ENCODE measurements at regions not wholly inside any gene's neighbourhood (a gene's known extent, or its start where the extent isn't known, plus 50 kb on each side); places are given as distances from the start of the nearest gene placed in this dataset.

GRCh38 chr4:15340902-15341732, 86.7 kb upstream of the C1QTNF7 start:
- no peak for DNase-seq

DNA sequence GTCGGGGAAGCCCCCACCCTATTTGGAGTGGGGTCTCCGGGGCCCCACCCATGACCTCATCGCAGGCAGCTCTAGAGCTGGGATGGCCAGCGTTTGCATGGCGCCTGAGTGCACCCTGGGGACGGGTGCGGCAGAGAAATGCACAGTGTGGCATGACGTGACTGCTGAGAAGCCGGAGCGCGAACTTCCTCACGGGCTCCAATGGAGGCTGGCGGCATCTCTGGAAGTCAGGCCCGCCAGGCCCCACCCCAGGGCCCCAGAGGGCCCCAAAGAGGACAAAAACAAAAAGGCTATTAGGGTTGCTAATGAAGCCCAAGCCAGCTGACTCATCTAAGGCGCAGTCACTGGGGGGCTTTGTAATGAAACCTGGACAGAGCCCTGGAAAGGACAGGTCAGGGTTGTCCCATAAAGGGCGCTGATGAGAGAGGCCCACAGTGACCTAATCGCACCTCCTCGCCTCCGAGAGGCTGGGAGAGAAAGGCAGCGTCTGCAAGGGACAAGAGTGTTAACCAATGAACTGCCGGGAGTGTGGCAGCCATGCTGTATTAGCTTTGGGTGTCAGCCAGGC, 86.0 kb upstream of the C1QTNF7 start:
- no peak for DNase-seq

DNA sequence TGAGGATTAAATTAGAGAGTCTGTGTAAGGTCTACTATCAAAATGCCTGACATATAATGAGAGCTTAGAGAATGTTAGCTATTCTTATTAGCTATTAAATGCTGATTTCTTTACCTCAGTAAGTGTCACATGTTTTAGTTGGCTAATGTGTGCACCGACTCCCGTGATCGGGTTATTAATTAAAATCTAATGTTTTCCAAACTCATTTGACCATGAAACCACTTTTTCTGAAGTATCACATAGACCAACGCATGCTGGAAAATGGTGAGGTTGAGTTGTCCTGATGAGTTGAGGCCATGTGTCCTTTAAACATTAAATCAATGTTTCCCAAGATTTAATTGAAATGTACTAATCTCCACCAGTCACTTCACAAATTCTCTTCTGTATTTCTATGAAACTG, 84.8 kb upstream of the C1QTNF7 start:
- DNase-seq, result no peak

DNA sequence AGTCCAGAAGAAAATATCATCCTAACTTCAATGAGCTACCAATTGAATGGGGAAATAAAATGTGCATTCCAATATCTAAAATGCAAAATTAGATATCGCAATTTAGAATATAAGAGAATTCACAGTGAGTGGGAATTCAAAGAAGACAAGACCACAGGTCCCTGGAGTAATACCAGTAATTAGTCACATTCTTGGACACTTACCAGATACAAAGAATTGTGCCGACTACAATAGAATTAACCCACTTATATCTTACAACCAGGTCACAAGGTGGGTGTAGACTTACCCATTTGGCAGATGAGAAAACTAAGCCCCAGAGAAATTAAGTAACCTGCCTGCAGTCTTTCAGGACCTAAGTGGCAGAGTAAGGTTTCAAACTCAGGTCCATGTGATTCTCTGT, 84.3 kb upstream of the C1QTNF7 start:
- no peak for DNase-seq

DNA sequence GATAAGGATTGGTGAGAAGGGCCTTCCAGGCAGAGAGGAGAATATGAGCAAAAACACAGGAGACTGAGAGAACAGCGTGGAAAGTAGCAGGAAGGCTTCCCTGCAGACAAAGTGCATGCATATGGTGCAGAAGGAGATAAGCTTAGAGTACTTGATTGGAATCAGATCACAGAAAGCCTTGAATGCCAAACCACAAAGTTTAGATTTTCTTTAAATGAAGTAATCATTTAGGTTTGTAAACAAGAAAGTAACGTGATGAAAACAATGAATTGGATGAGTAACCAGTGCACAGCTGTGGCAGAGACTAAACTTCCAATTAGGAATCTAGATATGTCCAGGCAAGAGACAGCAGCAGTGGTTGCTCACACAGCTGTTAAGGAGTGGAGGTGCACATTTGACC, 83.8 kb upstream of the C1QTNF7 start:
- no peak for DNase-seq

GRCh38 chr4:15345134-15345533, 82.7 kb upstream of the C1QTNF7 start:
- no peak for DNase-seq

- no peak for DNase-seq
These were observed 79.6 kb upstream of the C1QTNF7 start for GRCh38 chr4:15348236-15348635.

DNA sequence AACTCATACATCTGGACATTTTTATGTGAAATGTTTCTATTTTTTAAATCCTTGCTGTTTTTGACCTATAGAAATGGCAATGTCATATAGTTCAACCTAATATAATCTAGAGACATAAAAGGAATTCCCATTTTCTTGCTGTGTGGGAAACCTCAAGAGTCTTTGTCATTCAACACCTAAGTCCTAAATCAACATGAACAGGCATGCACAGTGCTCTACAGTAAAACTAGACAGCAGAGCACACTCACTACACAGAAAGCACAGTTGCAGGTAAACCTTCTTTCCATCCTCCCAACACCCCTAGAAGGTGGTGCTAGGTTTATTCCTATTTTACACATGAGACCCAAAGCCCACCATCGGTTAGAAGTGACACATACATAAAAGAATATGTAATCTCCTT, 79.1 kb upstream of the C1QTNF7 start:
- no peak for DNase-seq

DNA sequence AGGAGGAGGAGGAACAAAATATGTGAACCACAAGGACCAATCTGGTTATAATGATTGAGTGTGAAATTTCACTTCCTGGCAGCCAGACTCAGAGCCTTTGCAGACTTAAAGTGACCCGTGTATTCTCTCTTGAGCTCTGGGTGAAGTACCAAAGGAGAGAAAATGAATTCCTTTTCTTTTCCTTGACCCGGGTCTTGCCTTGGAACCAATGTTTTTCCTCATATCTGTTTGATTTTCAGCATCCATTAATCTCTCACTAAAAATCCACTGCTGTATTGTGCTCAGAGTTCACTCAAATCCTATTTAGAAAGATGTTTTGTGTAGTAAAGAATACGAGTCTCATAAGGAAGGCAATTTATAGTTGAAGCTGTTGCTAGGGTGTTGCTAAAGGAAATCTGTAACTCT, 78.3 kb upstream of the C1QTNF7 start:
- no peak for DNase-seq

DNA sequence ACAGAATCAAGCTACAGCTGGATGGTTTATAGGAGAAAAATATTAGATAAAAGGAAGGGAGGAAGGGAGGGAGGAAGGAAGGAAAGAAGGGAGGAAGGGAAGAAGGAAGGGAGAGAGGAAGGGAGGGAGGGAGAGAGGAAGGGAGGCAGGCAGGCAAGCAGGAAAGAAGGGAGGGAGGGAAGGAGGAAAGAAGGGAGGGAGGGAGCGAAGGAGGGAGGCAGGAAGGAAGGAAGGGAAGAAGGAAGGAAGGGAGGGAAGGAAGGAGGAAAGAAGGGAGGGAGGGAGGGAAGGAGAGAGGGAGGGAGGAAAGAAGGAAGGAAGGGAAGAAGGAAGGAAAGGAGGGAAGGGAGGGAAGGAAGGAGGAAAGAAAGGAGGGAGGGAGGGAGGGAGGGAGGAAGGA, 77.9 kb upstream of the C1QTNF7 start:
- no peak for DNase-seq

DNA sequence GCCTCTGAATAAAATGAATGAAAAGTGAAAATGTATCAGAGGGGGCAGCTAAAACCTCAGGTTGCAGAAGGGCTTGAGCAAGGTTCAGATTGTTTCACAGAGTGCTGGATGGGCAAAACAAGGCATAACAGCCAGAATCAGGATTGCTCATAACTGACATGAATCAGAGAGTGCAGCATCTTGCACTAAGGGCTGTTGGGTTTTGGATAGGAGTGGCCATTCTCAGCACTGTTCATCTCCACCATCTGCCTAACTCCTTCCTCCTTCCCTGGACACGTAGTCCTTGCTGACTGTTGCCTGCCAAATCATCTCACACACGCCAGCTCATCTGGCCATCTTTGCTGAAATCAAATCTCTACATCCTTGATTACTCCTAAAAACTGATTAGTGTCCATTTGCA, 75.3 kb upstream of the C1QTNF7 start:
- no peak for DNase-seq

- DNase-seq, result no peak
These were observed 74.6 kb upstream of the C1QTNF7 start for GRCh38 chr4:15353207-15353606.

- DNase-seq, result no peak
These were observed 73.2 kb upstream of the C1QTNF7 start for GRCh38 chr4:15354371-15355297.

DNA sequence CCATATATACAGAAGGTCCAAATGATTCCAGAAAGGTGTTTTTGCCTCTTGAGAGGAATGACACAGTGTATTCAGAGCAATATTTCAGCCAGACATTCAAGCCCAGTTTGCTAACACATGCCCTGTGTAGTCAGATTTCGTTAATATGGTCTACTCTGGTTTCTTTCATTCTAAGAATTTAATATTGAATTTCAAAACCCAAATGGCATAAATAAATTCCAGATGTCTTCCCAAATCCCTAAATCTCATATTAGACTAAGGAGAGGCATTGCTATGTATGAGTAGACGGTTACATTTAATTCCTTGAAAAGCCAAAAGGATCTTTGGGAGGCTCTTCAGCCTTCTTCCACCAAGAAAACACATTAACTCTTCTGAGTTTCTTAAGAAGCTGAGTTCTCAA, 66.3 kb upstream of the C1QTNF7 start:
- DNase-seq, result no peak

GRCh38 chr4:15362541-15362940, 65.3 kb upstream of the C1QTNF7 start:
- DNase-seq, result no peak

DNA sequence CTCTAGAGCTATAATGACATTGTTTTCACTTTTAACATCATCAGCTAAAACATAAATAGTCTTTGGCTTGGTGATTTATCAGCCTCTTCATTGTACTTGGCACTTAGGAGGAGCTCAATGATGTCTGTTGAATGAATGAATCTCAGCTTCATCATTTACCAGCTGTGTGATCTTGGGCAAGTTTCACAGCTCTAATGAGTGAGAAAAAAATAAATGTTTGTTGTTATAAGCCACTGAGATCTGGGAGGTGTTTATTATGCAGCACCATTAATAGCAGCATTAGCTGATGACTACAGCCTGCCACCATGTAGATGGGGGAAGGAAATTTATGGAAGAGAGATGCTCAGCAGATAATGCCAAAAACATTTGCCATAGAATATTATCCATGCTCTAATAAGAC, 63.6 kb upstream of the C1QTNF7 start:
- DNase-seq, result no peak

- DNase-seq, result no peak
These were observed 62.2 kb upstream of the C1QTNF7 start for GRCh38 chr4:15365641-15366040.

DNA sequence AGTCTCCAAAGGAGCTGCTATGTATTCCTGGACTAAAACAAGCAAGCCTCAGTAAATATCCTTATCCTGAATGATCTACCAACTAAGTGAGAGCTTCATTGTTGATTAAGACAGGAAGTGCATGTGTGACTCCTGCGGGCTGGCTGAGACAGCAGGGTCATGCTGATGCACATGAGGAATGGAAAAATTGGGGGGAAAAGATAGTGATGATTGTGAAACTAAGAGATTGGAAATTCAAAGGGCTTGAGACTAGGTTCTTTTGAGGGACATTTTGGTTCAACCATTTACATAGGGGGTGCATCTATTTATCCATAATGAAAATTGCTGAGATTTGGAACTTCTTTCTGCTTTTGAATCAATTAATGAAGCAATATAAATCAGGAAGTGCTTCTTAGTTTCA, 61.1 kb upstream of the C1QTNF7 start:
- no peak for DNase-seq

DNA sequence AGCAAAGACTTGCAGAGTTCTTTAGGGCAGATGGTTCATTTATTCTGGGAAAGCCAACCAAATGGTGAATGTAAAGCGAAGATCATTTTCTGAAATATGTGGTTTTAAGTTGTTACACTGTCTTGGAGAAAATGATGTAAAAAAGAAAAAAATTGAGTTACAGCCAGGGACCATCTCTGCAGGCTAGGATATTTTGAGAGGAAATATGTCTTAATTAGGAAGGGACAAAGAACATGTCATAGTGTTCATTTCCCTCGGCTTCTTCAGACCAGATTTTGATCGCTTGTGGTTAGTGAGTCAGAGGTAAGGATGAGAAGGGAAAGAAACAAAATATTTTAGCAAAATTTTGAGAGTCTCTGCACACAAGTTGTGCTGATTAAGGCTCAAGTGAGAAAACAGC, 59.0 kb upstream of the C1QTNF7 start:
- no peak for DNase-seq

DNA sequence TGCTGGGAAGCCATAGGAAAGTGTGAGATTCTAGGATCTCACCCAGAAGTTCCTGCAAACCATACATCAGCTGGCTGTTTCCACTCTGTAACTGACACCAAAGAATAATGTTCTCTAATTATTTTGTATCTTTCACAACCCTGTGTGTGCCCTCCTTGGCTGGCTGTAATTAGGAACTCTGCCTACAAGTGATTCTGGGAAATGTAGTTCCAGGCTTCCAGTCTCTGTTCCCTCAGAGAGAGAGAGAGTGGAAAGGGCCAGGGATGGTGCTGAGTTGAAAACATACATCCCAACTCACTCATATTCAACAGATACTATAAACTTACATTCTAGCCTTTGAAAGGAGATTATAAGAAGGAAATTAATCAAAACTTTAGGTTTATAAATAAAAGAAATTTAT, 57.5 kb upstream of the C1QTNF7 start:
- DNase-seq, result no peak

- DNase-seq, result no peak
These were observed 54.5 kb upstream of the C1QTNF7 start for GRCh38 chr4:15373363-15373762.

DNA sequence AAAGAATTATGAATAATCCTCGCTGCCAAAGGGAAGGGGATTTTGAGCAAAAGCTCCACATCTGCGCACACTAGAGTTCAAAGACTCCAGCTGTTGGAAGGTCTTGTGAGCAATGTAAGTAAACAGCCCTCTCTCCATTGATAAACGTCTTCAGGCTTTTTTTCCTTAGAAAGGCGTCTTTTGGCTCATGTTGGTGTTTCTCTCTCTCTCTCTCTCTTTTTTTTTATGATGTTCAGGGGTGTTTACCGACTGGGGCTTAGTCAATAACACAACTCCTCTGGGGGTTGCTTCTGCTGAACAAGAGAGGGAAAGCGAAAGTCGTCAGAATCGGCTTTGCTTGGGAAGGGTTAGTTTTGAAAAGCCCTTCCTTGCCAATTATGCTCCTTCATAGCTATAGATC, 53.2 kb upstream of the C1QTNF7 start:
- no peak for DNase-seq

- no peak for DNase-seq
These were observed 52.2 kb upstream of the C1QTNF7 start for GRCh38 chr4:15375667-15376066.

DNA sequence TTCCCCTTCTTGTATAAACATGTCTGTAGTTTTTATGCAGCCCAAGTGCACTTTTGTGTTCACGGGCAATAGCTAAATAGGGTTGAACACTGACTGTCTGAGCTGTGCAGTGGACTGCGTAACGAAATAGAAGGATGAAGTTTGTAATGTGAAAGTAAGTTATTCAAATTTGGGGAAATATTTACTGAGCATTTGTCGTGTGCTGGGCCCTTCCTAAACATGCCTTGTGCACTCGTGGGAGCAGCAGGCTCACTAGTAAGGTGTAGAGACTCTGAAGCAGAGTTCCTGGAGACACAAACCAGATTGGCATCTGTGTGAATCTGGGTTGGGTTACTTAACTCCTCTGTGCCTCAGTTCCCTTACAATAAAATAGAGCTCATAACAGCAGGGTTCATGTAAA, 51.7 kb upstream of the C1QTNF7 start:
- no peak for DNase-seq

All from activated T-cell treated with anti-CD3 and anti-CD28 coated beads, Interleukin-2, amount 50 U/mL, for 1 hour (primary cell).